ENCODE measurements at regions not wholly inside any gene's neighbourhood (a gene's known extent, or its start where the extent isn't known, plus 50 kb on each side); places are given as distances from the start of the nearest gene placed in this dataset.

GRCh38 chr15:94064676-94065313 is 166.6 kb upstream of the MCTP2 start:
- DNase-seq (ENCODE audit: low read depth in 1 of 2, low spot score in 2 of 2) (no peak), FAIRE-seq (no peak)
- 85% methylated on average over 2 of the region's 2 CpGs; no CpG with 5 or more reads in 1 of the 2 experiments for WGBS, 2 experiments (ENCODE audit: extremely low coverage in 1 of 2, insufficient coverage in 1 of 2, insufficient read length in 1 of 2, insufficient replicate concordance in 2 of 2, low coverage in 1 of 2, low lambda C conversion rate in 2 of 2, missing lambda C conversion rate in 1 of 2)
- Histone ChIP-seq H3K4me1 (replicated peaks in 1 of 4; ENCODE audit: control insufficient read depth in 3 of 4, insufficient read depth in 4 of 4, low read length in 3 of 4) (no peaks in the 10 kb centered on the region), H3K56ac (replicated peaks; ENCODE audit: insufficient read length, low read depth, low read length) (no peak overlapping the region), H3K27me3 (replicated peaks in 1 of 4; ENCODE audit: control insufficient read depth in 3 of 4, extremely low read depth in 1 of 4, insufficient read depth in 3 of 4, low read length in 3 of 4) (no peaks in the 10 kb centered on the region), H2BK12ac (ENCODE audit: low read depth, low read length) (no peak overlapping the region), H2BK5ac (ENCODE audit: low read depth, low read length) (no peak overlapping the region), H4K5ac (ENCODE audit: insufficient read length, low read depth, low read length) (no peak overlapping the region), H4K20me1 (replicated peaks in 1 of 2; ENCODE audit: control insufficient read depth in 1 of 2, insufficient read depth in 2 of 2, low read length in 2 of 2) (no peaks in the 10 kb centered on the region), H4K91ac (replicated peaks; ENCODE audit: insufficient read length, low read length) (no peak overlapping the region), H3K79me1 (ENCODE audit: low read depth, low read length) (no peaks in the 10 kb centered on the region), H3K4me2 (ENCODE audit: insufficient read depth in 1 of 2, low read depth in 2 of 2, low read length in 2 of 2) (no peak overlapping the region), H2AFZ (ENCODE audit: low read length) (no peak overlapping the region), H3K14ac (ENCODE audit: insufficient read length) (no peak overlapping the region), H3K79me2 (ENCODE audit: control insufficient read depth in 1 of 2, insufficient read depth in 2 of 2, low read length in 2 of 2) (no peaks in the 10 kb centered on the region), H2AK5ac (ENCODE audit: low read depth, low read length) (no peak overlapping the region), H2BK20ac (ENCODE audit: low read length) (no peak overlapping the region), H3K23ac (ENCODE audit: insufficient read length) (no peak overlapping the region), H4K8ac (ENCODE audit: extremely low read depth, insufficient read depth, low read length) (no peak overlapping the region), H2BK15ac (ENCODE audit: low read length) (no peak overlapping the region), H2BK120ac (replicated peaks; ENCODE audit: low read depth, low read length) (no peak overlapping the region), H3K4me3 (ENCODE audit: extremely low read depth in 1 of 4, insufficient read depth in 2 of 4, low read depth in 3 of 4, low read length in 4 of 4) (no peak overlapping the region), H3K9ac (replicated peaks in 1 of 4; ENCODE audit: extremely low read depth in 1 of 4, low read depth in 3 of 4, low read length in 3 of 4) (no peak overlapping the region), H3K23me2 (ENCODE audit: low read depth, low read length) (no peaks in the 10 kb centered on the region), H3K36me3 (ENCODE audit: control insufficient read depth in 2 of 4, insufficient read depth in 4 of 4, low read length in 3 of 4) (no peaks in the 10 kb centered on the region), H3K27ac (ENCODE audit: low read depth, low read length) (no peak overlapping the region), H3K9me3 (ENCODE audit: insufficient read depth in 2 of 2, low read depth in 1 of 2, low read length in 1 of 2) (no peaks in the 10 kb centered on the region), H3K18ac (ENCODE audit: extremely low read depth, low read length) (no peak overlapping the region), H3K4ac (replicated peaks; ENCODE audit: insufficient read length, low read depth, low read length) (no peak overlapping the region)
- TF ChIP-seq SAP30 (IDR thresholded peaks at IDR 0.05; ENCODE audit: insufficient read depth, insufficient replicate concordance, low read length): no peak
- no peak for TF ChIP-seq CREB1 (IDR thresholded peaks at IDR 0.05)
- TF ChIP-seq SP1 (IDR thresholded peaks at IDR 0.05; ENCODE audit: low read depth, low read length): no peak
- no peak for TF ChIP-seq BRCA1 (IDR thresholded peaks at IDR 0.05; ENCODE audit: low read depth, low read length)
- TF ChIP-seq TAF7 (optimal IDR thresholded peaks at IDR 0.05; ENCODE audit: borderline replicate concordance, low read depth, low read length): no peak
- no peak for TF ChIP-seq TEAD4 (IDR thresholded peaks at IDR 0.05; ENCODE audit: low read depth, low read length)
- no peak for TF ChIP-seq SRF (IDR thresholded peaks at IDR 0.05; ENCODE audit: low read depth, low read length)
- TF ChIP-seq FOSL1 (IDR thresholded peaks at IDR 0.05; ENCODE audit: insufficient read depth, low read depth, low read length): no peak
- TF ChIP-seq RNF2 (IDR thresholded peaks at IDR 0.05; ENCODE audit: borderline replicate concordance, low read depth, low read length, missing control alignments, poor library complexity, severe bottlenecking): no peak
- TF ChIP-seq POLR2AphosphoS5 (IDR thresholded peaks at IDR 0.05; ENCODE audit: low read depth, low read length): no peak
- no peak for TF ChIP-seq CBX8 (IDR thresholded peaks at IDR 0.05; ENCODE audit: borderline replicate concordance, low read depth, low read length)
- TF ChIP-seq CBX5 (IDR thresholded peaks at IDR 0.05; ENCODE audit: low read depth, low read length): no peak
- POLR2A ChIA-PET (ENCODE audit: partially characterized antibody): no interaction called here
- CTCF ChIA-PET (ENCODE audit: partially characterized antibody): interaction anchor here (1.1 kb wide), 1 partner anchor 36 kb away, joined by 3 read pairs; no protein-coding TSS in a partner anchor

Measured in H1 (cell line).